ENCODE measurements at regions not wholly inside any gene's neighbourhood (a gene's known extent, or its start where the extent isn't known, plus 50 kb on each side); places are given as distances from the start of the nearest gene placed in this dataset.

- no peaks in the 10 kb centered on the region for H3K27me3 Mint-ChIP-seq
- H3K9me3 Mint-ChIP-seq = no peaks in the 10 kb centered on the region
- no peak overlapping the region for H3K27ac Mint-ChIP-seq
- ATAC-seq (replicated peaks) = no peak
- H3K36me3 Mint-ChIP-seq (ENCODE audit: low read depth) = no peaks in the 10 kb centered on the region
- H3K4me3 Mint-ChIP-seq = no peak overlapping the region
- no peaks in the 10 kb centered on the region for H3K4me1 Mint-ChIP-seq
Observed at GRCh38 chr18:42178376-42179080, 223.5 kb downstream of the PIK3C3 start.

- Mint-ChIP-seq H3K4me1 (no peaks in the 10 kb centered on the region), H3K27ac (no peak overlapping the region), H3K9me3 (no peaks in the 10 kb centered on the region), H3K4me3 (no peak overlapping the region), H3K36me3 (ENCODE audit: low read depth) (no peaks in the 10 kb centered on the region), H3K27me3 (no peaks in the 10 kb centered on the region)
- ATAC-seq (replicated peaks) = no peak
Observed at GRCh38 chr18:42179542-42180121, 224.6 kb downstream of the PIK3C3 start.

GRCh38 chr18:42181474-42181873 lies 226.4 kb downstream of the PIK3C3 start:
- no peaks in the 10 kb centered on the region for H3K4me1 Mint-ChIP-seq
- H3K27ac Mint-ChIP-seq = no peak overlapping the region
- H3K27me3 Mint-ChIP-seq = no peaks in the 10 kb centered on the region
- no peaks in the 10 kb centered on the region for H3K9me3 Mint-ChIP-seq
- ATAC-seq (replicated peaks) = no peak
- H3K4me3 Mint-ChIP-seq = no peak overlapping the region
- no peaks in the 10 kb centered on the region for H3K36me3 Mint-ChIP-seq (ENCODE audit: low read depth)

- Mint-ChIP-seq H3K4me3 (no peak overlapping the region), H3K27ac (no peak overlapping the region), H3K36me3 (ENCODE audit: low read depth) (no peaks in the 10 kb centered on the region), H3K27me3 (no peaks in the 10 kb centered on the region), H3K9me3 (no peaks in the 10 kb centered on the region), H3K4me1 (no peaks in the 10 kb centered on the region)
- ATAC-seq (replicated peaks) = no peak
Observed at GRCh38 chr18:42182728-42183700, 228.0 kb downstream of the PIK3C3 start.

- ATAC-seq (replicated peaks) = no peak
- Mint-ChIP-seq H3K9me3 (no peaks in the 10 kb centered on the region), H3K4me3 (no peak overlapping the region), H3K27me3 (no peaks in the 10 kb centered on the region), H3K4me1 (no peaks in the 10 kb centered on the region), H3K27ac (no peak overlapping the region), H3K36me3 (ENCODE audit: low read depth) (no peaks in the 10 kb centered on the region)
Observed at GRCh38 chr18:42183746-42184145, 228.7 kb downstream of the PIK3C3 start.

GRCh38 chr18:42184685-42185477 lies 229.8 kb downstream of the PIK3C3 start:
- no peaks in the 10 kb centered on the region for H3K9me3 Mint-ChIP-seq
- no peak for ATAC-seq (replicated peaks)
- H3K27me3 Mint-ChIP-seq = no peaks in the 10 kb centered on the region
- H3K36me3 Mint-ChIP-seq (ENCODE audit: low read depth) = no peaks in the 10 kb centered on the region
- no peak overlapping the region for H3K4me3 Mint-ChIP-seq
- no peak overlapping the region for H3K27ac Mint-ChIP-seq
- no peaks in the 10 kb centered on the region for H3K4me1 Mint-ChIP-seq

- H3K27ac Mint-ChIP-seq = no peak overlapping the region
- no peaks in the 10 kb centered on the region for H3K4me1 Mint-ChIP-seq
- ATAC-seq (replicated peaks) = no peak
- H3K27me3 Mint-ChIP-seq = no peaks in the 10 kb centered on the region
- H3K4me3 Mint-ChIP-seq = no peak overlapping the region
- no peaks in the 10 kb centered on the region for H3K36me3 Mint-ChIP-seq (ENCODE audit: low read depth)
- no peaks in the 10 kb centered on the region for H3K9me3 Mint-ChIP-seq
Observed at GRCh38 chr18:42185486-42185885, 230.5 kb downstream of the PIK3C3 start.

- H3K36me3 Mint-ChIP-seq (ENCODE audit: low read depth) = no peaks in the 10 kb centered on the region
- no peak for ATAC-seq (replicated peaks)
Observed at GRCh38 chr18:42187611-42188380, 232.8 kb downstream of the PIK3C3 start.

GRCh38 chr18:42190643-42191042 lies 235.6 kb downstream of the PIK3C3 start:
- Mint-ChIP-seq H3K4me1 (no peaks in the 10 kb centered on the region), H3K9me3 (no peaks in the 10 kb centered on the region), H3K27ac (no peak overlapping the region), H3K36me3 (ENCODE audit: low read depth) (no peaks in the 10 kb centered on the region), H3K4me3 (no peak overlapping the region), H3K27me3 (no peaks in the 10 kb centered on the region)
- ATAC-seq (replicated peaks) = no peak

More at GRCh38 chr18:42187611-42188380, 232.8 kb downstream of the PIK3C3 start:
- Mint-ChIP-seq H3K27ac (no peak overlapping the region), H3K27me3 (no peaks in the 10 kb centered on the region), H3K4me1 (no peaks in the 10 kb centered on the region), H3K4me3 (no peak overlapping the region), H3K9me3 (no peaks in the 10 kb centered on the region)

- no peak overlapping the region for H3K4me3 Mint-ChIP-seq
- no peaks in the 10 kb centered on the region for H3K36me3 Mint-ChIP-seq (ENCODE audit: low read depth)
- H3K9me3 Mint-ChIP-seq = no peaks in the 10 kb centered on the region
- H3K27me3 Mint-ChIP-seq = no peaks in the 10 kb centered on the region
- no peaks in the 10 kb centered on the region for H3K4me1 Mint-ChIP-seq
- no peak for ATAC-seq (replicated peaks)
- no peak overlapping the region for H3K27ac Mint-ChIP-seq
Observed at GRCh38 chr18:42192251-42193248, 237.5 kb downstream of the PIK3C3 start.

- no peak for ATAC-seq (replicated peaks)
- Mint-ChIP-seq H3K4me3 (no peak overlapping the region), H3K4me1 (no peaks in the 10 kb centered on the region), H3K9me3 (no peaks in the 10 kb centered on the region), H3K36me3 (ENCODE audit: low read depth) (no peaks in the 10 kb centered on the region), H3K27me3 (no peaks in the 10 kb centered on the region), H3K27ac (no peak overlapping the region)
Observed at GRCh38 chr18:42196651-42197050, 241.6 kb downstream of the PIK3C3 start.

- Mint-ChIP-seq H3K27ac (no peak overlapping the region), H3K36me3 (ENCODE audit: low read depth) (no peaks in the 10 kb centered on the region), H3K4me1 (no peaks in the 10 kb centered on the region), H3K9me3 (no peaks in the 10 kb centered on the region), H3K27me3 (no peaks in the 10 kb centered on the region), H3K4me3 (no peak overlapping the region)
- ATAC-seq (replicated peaks) = no peak
Observed at GRCh38 chr18:42201137-42201536, 246.1 kb downstream of the PIK3C3 start.

- Mint-ChIP-seq H3K27ac (no peak overlapping the region), H3K36me3 (ENCODE audit: low read depth) (no peaks in the 10 kb centered on the region)
- ATAC-seq (replicated peaks) = no peak
Observed at GRCh38 chr18:42211201-42211600, 256.2 kb downstream of the PIK3C3 start.

More at GRCh38 chr18:42211201-42211600, 256.2 kb downstream of the PIK3C3 start:
- Mint-ChIP-seq H3K27me3 (no peaks in the 10 kb centered on the region), H3K4me3 (no peak overlapping the region), H3K9me3 (peaks cover 3% of the 10 kb centered on the region), H3K4me1 (no peaks in the 10 kb centered on the region)
